NCI-H524 (cell line): ENCODE measurements at regions not wholly inside any gene's neighbourhood (a gene's known extent, or its start where the extent isn't known, plus 50 kb on each side); places are given as distances from the start of the nearest gene placed in this dataset.
A peak's percentile ranks its signal among the peaks of the same experiment; 100 is the strongest.

Source experiments
- DNase-seq, 2 experiments: peaks; one replicate each; lab custom pipeline; 2025; lab: John Stamatoyannopoulos, UW

- no peak for DNase-seq
Measured at GRCh38 chr2:137824501-137824900, 139.8 kb upstream of the HNMT start.

DNA sequence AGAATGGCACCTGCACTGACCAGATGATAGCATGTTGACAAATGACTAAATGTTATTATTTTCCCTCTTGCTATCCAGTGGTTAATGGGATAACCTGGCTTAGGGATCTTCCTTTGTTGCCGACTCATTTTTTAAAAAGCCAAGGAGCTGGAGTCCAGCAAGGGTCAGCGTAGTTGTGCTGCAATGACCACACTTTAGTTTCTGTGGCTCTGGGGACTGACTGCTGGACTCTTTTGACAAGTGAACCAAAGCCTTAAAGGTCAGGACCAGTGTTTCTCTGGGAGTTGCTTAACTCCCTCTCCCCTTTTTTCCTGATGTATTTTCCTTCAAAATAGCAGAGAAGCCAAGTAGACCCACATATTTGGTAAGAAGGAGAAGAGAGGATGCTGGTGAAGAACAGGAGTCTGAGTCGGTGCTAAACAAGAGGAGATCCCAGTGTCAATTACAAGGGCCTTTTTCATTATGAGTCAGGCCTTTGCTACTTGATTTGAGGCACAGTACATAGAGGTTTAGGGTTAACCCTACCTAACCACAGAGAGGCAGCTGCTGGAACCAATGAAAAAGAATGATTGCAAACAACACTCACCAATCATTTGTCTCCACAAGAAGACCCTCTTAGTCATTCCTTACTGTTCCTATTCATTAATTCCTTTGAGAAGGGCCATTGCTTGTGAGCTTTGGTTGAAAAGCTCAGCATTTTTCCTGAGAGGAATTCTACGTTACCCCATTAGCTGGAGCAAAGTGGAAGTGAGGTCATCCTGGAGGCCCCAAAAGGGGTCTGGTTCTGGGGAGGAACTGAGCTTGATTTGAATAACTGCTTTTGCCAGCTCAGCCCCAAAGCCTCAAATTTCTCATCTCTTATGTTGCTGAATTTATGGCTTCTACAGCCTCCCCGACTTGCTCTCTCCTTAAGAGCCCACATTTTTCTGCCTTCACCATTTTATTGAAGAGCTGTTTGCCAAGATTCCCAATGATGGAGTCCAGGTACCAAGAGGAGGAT is 137.6 kb upstream of the HNMT start:
- no peak for DNase-seq

GRCh38 chr2:137828624-137829023 is 135.6 kb upstream of the HNMT start:
- no peak for DNase-seq

GRCh38 chr2:137829251-137829650 is 135.0 kb upstream of the HNMT start:
- DNase-seq = no peak

DNA sequence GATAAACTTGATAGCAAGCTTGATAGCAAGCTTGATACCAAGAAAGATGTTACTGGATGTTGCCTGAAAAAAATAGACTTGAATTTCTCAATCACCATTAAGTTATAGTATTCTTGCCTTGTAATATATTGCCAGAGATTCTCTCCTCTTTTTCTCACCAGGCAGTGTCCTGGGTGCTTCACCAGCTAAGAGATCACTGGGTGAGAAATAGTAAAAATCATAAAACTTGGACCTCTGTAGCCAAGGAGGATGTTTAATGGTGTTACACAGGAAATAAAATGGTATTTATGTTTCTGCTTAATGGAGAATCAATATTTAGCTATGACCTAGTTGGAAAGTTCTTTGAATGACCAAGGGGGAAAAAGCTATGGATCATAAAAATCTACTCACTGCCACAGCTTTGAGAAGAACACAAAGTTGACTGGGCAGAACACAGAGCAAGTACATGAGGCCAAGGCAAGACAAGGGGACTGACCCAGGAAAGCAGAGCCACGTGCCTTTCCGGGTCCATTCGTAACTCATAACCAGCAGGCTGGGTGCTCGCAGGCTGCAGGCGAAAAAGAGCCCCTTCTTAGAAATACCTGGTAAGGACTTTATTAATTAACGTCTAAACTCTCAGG is 129.4 kb upstream of the HNMT start:
- DNase-seq = no peak

DNA sequence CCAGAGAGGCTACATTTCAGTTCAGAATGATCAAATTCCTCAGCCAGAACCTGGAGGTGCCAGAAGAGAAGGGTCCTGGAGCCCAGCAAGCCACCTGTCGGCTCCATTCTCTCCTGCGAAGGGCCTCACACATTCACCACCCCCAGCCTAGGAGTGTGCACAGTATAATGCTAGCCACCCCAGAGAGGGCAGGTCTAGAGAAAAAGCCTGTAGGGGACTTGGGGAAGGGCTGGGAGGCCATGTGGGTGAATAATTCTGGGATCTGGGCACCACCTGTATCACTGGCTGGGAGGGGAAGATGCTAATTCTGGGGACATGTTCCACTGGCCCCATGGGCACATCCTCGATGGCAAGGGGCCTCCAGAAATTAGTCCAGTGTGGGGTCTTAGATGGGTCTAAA is 127.6 kb upstream of the HNMT start:
- DNase-seq = peak in 1 of 2 experiments; percentile 2

DNA sequence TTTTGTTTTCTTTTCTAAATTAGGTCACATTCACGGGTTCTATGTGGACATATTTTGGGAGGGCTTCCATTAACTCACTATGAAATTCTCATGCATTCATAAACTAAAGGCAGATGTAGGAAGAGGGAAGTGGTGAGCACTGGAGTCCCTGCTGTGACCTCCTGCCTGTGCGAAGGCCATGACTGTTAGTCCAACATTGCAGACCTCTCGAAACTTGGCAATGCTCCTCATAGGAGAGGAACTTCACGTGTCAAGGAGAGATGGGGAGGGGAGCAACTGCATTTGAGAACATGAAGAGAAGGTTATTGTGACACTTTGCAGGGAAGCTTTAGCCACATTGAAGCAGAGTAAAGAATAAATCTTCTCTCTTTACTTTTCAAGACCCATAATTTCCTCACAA is 126.4 kb upstream of the HNMT start:
- peak in 1 of 2 experiments; percentile 7 for DNase-seq

DNA sequence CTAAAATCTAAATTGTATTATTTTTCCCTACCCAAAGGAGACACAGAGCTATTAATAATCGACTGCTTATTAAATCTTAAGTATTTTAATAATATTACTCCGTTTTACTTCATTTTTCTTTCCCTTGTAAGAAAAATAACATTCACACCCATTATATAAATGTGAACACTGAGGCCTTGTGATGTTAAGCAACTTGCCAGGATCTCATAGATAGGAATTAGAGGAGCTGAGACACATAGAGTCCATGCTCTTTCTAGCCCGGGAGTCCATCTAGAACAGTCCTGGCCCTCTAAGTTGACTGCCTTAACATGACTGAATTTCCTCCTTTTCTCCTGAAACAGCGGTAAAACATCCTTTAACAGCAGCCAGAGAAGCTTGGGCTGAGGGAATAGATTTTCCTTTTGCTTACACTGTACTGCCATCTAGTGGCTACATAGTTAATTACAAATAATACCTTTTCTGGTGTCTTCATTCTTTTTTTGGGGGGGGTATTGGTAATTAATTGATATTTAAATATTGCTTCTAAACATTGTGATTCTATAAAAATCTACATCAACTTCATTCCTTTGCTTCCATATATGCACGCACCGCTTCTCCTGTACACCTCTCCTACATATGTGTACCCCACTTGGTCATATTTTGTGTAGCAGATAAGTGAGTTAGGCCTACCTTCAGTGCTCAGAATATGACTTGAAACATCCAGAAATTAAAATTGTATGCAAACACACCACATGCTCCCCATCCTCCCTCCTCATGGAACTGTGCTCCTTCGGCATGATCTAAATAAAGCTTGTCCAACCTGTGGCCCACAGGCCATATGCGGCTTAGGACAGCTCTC is 125.8 kb upstream of the HNMT start:
- DNase-seq = peak; percentile 25 to 70

DNA sequence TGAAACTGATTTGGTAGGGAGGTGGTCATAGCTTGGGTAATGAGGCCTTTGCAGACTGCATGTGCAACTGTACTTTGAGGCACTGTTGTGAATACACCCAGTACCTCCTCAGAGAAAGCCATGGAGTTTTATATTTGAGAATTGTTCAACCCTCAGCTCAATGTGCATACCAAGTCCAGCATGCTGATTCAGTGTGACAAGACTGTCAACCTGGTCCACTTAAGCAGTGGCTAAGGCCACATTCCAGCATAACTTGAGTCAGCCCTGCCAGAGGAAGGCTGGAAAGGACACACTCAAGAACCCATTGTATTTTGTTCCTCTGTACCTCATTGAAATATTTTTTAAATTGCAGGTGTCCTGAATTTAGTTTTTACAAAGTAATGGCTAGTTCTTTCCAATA is 121.8 kb upstream of the HNMT start:
- no peak for DNase-seq

- DNase-seq = no peak
Measured at GRCh38 chr2:137842952-137843351, 121.3 kb upstream of the HNMT start.

DNA sequence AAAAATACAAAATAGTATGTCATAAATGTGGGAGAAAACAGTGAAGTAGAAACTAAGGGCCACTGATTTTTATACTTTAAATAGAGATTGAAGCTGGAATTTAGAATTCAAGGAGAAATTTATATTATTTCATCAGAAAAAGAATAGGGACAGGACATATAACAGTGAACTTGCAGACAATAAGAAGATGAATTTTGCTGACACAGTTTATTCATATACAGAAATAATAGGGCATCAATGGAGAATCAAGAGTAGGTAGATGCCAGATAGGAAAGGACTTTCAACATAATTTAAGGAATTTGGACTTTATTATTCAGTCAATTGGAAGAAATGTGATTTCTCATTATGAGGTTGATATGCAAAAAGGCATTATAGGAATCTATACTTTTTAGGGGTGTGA is 118.9 kb upstream of the HNMT start:
- DNase-seq = no peak

DNA sequence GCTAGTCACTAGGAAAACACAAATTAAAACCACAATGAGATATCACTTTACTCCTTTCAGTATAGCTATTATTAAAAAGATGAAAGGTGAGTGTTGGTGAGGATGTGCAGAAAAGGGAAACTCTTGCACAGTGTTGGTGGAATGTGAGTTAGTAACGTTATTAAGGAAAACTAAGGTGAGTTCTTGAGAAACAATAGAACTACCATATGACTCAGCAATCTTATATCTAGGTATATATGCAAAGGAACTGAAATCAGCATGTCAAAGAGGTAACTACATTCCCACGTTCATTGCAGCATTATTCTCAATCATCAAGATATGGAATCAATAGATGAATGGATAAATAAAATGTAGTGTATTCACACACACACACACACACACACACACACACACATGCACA is 117.3 kb upstream of the HNMT start:
- DNase-seq = no peak

DNA sequence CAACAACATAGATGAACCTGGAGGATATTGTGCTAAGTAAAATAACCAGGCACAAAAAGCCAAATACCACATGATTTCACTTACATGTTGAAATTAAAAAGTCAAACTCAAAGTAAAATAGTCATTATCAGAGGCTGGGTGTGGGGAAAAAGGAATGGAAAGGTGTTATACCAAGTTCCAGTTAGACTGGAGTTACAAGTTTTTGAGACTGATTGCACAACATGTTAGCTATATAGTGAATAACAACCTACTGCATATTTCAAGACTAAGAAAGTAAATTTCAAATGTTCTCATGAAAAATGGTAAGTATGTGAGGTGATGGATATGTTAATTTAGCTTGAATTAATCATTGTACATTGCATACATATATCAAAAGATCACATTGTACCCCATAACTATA is 116.8 kb upstream of the HNMT start:
- no peak for DNase-seq

DNA sequence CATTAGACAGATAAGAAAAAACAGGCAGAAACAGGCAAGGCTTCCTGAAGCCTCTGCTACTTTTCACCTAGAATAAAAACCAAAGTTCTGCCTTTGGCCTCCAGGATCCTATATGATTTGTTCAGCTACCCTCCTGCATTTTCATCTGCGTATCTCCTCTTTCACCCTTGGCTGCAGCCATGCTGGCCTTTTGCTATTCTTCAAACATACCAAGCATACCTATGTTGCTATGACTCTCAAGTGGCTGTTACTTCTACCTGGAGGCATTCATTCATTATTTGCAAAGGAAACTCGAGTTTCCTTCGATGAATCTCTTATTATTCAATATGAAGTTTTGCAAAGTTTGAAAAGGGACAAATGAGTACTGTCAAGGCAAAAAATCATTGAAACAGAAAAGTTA is 106.4 kb upstream of the HNMT start:
- DNase-seq = no peak

- no peak for DNase-seq
Measured at GRCh38 chr2:137862651-137863050, 101.6 kb upstream of the HNMT start.

DNA sequence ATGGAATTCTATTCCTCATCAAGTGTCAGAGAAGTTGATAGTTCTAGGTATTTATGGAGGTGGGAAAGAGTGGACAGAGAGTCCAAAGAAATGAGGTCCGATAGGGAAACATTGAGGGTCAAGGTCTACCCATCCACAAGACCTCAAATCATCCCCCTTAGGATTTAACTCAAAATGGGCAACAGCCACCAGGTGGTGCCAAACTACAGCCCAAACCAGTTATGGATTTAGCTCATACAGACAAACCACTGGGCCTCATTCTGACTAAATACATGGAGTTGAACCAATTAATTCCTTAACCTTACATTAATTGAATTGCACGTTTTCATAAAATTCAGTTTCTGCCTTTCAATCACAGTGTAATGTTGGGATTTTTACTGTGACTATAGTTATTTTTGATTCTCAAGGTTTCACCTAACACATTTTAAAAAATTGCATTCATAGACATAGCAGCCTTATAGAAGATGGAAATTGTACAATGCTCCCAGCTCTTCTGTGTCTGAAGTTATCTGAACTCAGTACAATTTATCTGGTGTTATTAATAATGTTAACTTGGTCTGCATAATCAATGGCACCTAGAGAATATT is 98.2 kb upstream of the HNMT start:
- peak; percentile 7 to 74 for DNase-seq

DNA sequence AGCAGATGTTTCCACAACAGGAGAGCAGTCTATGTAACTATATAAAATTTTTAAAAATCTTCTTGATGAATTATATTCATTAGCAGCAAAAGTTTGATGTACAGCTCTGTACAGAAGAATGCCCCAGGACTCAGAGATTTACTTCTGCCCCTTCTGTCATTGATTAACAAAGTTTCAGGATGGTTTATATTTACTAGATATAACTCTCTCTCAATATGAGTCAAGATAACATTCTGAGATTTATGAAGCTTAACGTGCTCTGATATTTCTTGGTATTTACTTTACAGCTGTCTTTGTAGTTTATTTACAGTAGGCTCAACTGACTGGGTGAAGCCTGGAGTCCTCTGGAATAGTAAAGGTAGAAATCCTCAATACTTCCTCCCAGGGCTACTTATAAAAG is 93.6 kb upstream of the HNMT start:
- DNase-seq = no peak

DNA sequence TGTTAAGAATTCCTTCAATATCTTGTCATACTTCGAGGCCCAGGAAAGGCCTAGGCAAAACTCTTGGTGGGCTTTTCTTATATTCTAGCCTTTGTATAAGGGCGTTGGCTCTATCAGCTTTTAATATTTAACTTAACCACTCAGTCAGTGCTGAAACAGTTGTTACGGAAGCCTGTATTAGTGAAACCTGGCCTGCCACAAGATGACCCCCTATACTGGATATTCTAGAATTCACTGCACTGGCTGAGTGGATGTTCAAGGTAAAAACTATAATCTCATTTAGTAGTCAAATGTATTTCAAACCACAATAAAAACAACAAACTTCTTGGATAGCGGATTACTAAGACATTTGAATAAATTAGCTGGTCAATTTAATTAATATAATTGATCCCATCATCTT is 91.7 kb upstream of the HNMT start:
- no peak for DNase-seq

DNA sequence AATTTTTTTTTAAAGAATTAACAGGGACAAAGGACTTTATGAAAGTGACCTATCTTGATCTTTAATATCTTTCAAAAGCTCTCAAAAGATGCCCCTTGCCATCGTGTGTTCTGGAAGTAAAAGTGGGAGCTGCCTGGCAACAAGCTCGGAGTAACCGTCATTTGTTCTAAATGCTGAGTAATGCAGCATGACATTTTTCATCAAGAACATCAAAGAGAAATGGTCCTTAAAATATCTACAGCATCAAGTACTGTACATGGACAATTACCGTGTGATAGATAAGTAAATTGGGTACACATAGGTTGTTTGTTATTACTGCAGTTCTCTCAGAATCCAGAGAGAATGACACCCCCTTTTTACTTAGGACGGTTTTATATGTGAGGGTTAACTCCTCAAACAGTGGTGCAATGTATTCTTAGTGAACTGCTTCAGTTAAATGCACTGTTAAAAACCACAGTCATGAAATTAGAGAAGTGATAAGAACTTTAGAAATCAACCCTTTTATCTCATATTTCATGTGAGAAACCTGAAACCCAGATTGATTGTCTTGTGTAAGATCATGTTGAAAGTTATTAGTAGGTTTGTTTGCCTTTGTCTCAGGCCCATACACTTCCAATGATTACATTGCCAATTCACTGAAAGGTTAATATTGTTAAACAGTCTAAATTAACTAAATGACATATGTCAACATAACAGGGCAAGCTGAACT is 90.6 kb upstream of the HNMT start:
- DNase-seq = no peak

DNA sequence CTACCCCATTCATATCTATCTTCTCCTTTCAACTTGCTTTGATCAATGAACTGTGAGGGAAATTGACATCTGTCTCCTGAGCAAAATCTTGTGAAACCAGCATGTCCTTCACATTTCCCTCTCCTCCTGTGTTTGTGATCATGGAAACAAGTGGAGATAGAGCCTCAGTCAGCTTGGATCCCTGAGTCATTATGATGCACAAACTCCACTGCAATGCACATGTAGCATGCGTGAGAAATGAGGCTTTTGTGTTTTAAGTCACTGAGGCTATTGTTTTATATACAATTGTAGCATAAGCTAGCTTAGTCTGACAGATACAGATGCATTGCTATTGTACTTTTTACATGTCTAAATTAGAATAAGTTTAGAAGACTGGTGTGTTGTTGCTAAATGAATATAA is 85.2 kb upstream of the HNMT start:
- no peak for DNase-seq

- DNase-seq = no peak
Measured at GRCh38 chr2:137881711-137882110, 82.6 kb upstream of the HNMT start.
